ENCODE measurements at regions not wholly inside any gene's neighbourhood (a gene's known extent, or its start where the extent isn't known, plus 50 kb on each side); places are given as distances from the start of the nearest gene placed in this dataset.
"Not testable (repeated sequence)": the region's sequence is repeated elsewhere in the genome, so short reads cannot be mapped to it uniquely, and the experiment has no call there.

- Mint-ChIP-seq H3K4me1 (peaks cover 4% of the 10 kb centered on the region), H3K27ac (no peak overlapping the region), H3K36me3 (no peaks in the 10 kb centered on the region), H3K9me3 (peaks cover 6% of the 10 kb centered on the region), H3K27me3 (ENCODE audit: insufficient read depth, low read depth) (no peaks in the 10 kb centered on the region), H3K4me3 (no peak overlapping the region)
- TF ChIP-seq EZH2 (IDR thresholded peaks at IDR 0.05) (no peak), EZH2phosphoT487 (IDR thresholded peaks at IDR 0.05) (no peak), CTCF (IDR thresholded peaks at IDR 0.05) (no peak)
- Histone ChIP-seq H4K20me1 (ENCODE audit: low read depth) (no peaks in the 10 kb centered on the region), H3F3A (ENCODE audit: low read depth) (no peaks in the 10 kb centered on the region), H2AFZ (replicated peaks) (no peak overlapping the region), H3K9me3 (ENCODE audit: low read depth) (no peaks in the 10 kb centered on the region), H3K9ac (no peak overlapping the region), H3K27me3 (no peaks in the 10 kb centered on the region), H3K36me3 (no peaks in the 10 kb centered on the region), H3K79me2 (ENCODE audit: low read depth) (no peaks in the 10 kb centered on the region), H3K4me1 (no peaks in the 10 kb centered on the region), H3K27ac (no peak overlapping the region), H3K4me3 (no peak overlapping the region), H3K4me2 (no peak overlapping the region)
- no peak for DNase-seq (ENCODE audit: low spot score)
These were observed 1742.2 kb downstream of the ARAP2 start for GRCh38 chr4:34502086-34502485.

- H3K9me3 ChIP-seq (ENCODE audit: low read depth); H2AFZ ChIP-seq (replicated peaks); H3F3A ChIP-seq (ENCODE audit: low read depth); H3K27ac Mint-ChIP-seq; H3K36me3 Mint-ChIP-seq; H3K4me3 Mint-ChIP-seq; DNase-seq (ENCODE audit: low spot score); H3K4me2 ChIP-seq; H3K27ac ChIP-seq; H3K27me3 Mint-ChIP-seq (ENCODE audit: insufficient read depth, low read depth); H3K27me3 ChIP-seq; H4K20me1 ChIP-seq (ENCODE audit: low read depth); H3K4me3 ChIP-seq; H3K9ac ChIP-seq; H3K4me1 Mint-ChIP-seq; H3K36me3 ChIP-seq; H3K4me1 ChIP-seq; H3K79me2 ChIP-seq (ENCODE audit: low read depth): not testable (repeated sequence)
- peaks cover 11% of the 10 kb centered on the region for H3K9me3 Mint-ChIP-seq
These were observed 1739.6 kb downstream of the ARAP2 start for GRCh38 chr4:34504731-34505130.

- not testable (repeated sequence) for H2AFZ ChIP-seq (replicated peaks); H3K4me3 Mint-ChIP-seq; H3K27me3 Mint-ChIP-seq (ENCODE audit: insufficient read depth, low read depth); H3K9ac ChIP-seq; H3F3A ChIP-seq (ENCODE audit: low read depth); H3K4me1 Mint-ChIP-seq; H3K9me3 ChIP-seq (ENCODE audit: low read depth); DNase-seq (ENCODE audit: low spot score); H3K27ac Mint-ChIP-seq; H3K27me3 ChIP-seq; H3K4me2 ChIP-seq; H3K4me1 ChIP-seq; H3K79me2 ChIP-seq (ENCODE audit: low read depth); H3K36me3 Mint-ChIP-seq; H3K36me3 ChIP-seq; H3K4me3 ChIP-seq; H4K20me1 ChIP-seq (ENCODE audit: low read depth); H3K27ac ChIP-seq
- peaks cover 11% of the 10 kb centered on the region for H3K9me3 Mint-ChIP-seq
These were observed 1737.7 kb downstream of the ARAP2 start for GRCh38 chr4:34506511-34507092.

GRCh38 chr4:34512616-34513015 lies 1731.7 kb downstream of the ARAP2 start:
- H3K36me3 ChIP-seq: no peaks in the 10 kb centered on the region
- peaks cover 13% of the 10 kb centered on the region for H3K4me1 ChIP-seq
- no peak overlapping the region for H3K27ac Mint-ChIP-seq
- H3K9me3 ChIP-seq (ENCODE audit: low read depth): no peaks in the 10 kb centered on the region
- no peak for TF ChIP-seq CTCF (IDR thresholded peaks at IDR 0.05)
- TF ChIP-seq EZH2phosphoT487 (IDR thresholded peaks at IDR 0.05): no peak
- TF ChIP-seq EZH2 (IDR thresholded peaks at IDR 0.05): no peak
- no peaks in the 10 kb centered on the region for H4K20me1 ChIP-seq (ENCODE audit: low read depth)
- H3K27ac ChIP-seq: no peak overlapping the region
- H3K36me3 Mint-ChIP-seq: no peaks in the 10 kb centered on the region
- no peak for DNase-seq (ENCODE audit: low spot score)
- no peak overlapping the region for H3K9ac ChIP-seq
- H3K4me2 ChIP-seq: no peak overlapping the region
- H3K79me2 ChIP-seq (ENCODE audit: low read depth): no peaks in the 10 kb centered on the region
- no peaks in the 10 kb centered on the region for H3K4me1 Mint-ChIP-seq
- H3K27me3 Mint-ChIP-seq (ENCODE audit: insufficient read depth, low read depth): no peaks in the 10 kb centered on the region
- H3K4me3 Mint-ChIP-seq: no peak overlapping the region
- no peaks in the 10 kb centered on the region for H3K27me3 ChIP-seq
- peaks cover 13% of the 10 kb centered on the region for H3K9me3 Mint-ChIP-seq
- H3K4me3 ChIP-seq: no peak overlapping the region
- no peak overlapping the region for H2AFZ ChIP-seq (replicated peaks)
- H3F3A ChIP-seq (ENCODE audit: low read depth): no peaks in the 10 kb centered on the region

All from neural progenitor cell (in vitro differentiated cells).